Fibroblast of lung (primary cell): ENCODE measurements at regions not wholly inside any gene's neighbourhood (a gene's known extent, or its start where the extent isn't known, plus 50 kb on each side); places are given as distances from the start of the nearest gene placed in this dataset.

Source experiments
- DNase-seq, 2 donors: peaks; one replicate each; pipeline versions ENCODE4 v3.0.0 to v3.0.0-alpha.2; 2010; ENCODE audit warnings: low read depth in 2 of 2
- H2AFZ ChIP-seq: 2 replicates; pipeline ENCODE4 v1.5.1; 2012; ENCODE audit warnings: low read length, control low read depth, inconsistent platforms
- H3K27ac ChIP-seq: 2 replicates; pipeline ENCODE4 v1.5.1; 2011; ENCODE audit warnings: low read length, control low read depth; ENCODE audit not compliant: insufficient read depth
- H3K27me3 ChIP-seq: 2 replicates; pipeline ENCODE4 v1.5.1; 2011; ENCODE audit warnings: mild to moderate bottlenecking, low read length; ENCODE audit not compliant: control insufficient read depth, insufficient read depth
- H3K36me3 ChIP-seq: 2 replicates; pipeline ENCODE4 v1.5.1; 2011; ENCODE audit warnings: low read length; ENCODE audit not compliant: control insufficient read depth, insufficient read depth
- H3K4me1 ChIP-seq: 2 replicates; pipeline ENCODE4 v1.5.1; 2011; ENCODE audit warnings: low read length; ENCODE audit not compliant: control insufficient read depth, insufficient read depth; ENCODE audit errors: extremely low read depth
- H3K4me2 ChIP-seq: 2 replicates; pipeline ENCODE4 v1.5.1; 2011; ENCODE audit warnings: low read length, control low read depth; ENCODE audit not compliant: insufficient read depth; ENCODE audit errors: extremely low read depth
- H3K4me3 ChIP-seq, 4 experiments: fragments of 200-600 bp in 1 of 4; sonication (generic) in 1 of 4; replicated peaks in 1 of 4; 2 replicates each; pipeline ENCODE4 v1.5.1; 2011 to 2016; ENCODE audit warnings: low read length in 4 of 4, low read depth in 3 of 4, mild to moderate bottlenecking in 3 of 4, control low read depth in 2 of 4, inconsistent platforms in 1 of 4, mixed read lengths in 1 of 4; ENCODE audit not compliant: insufficient read depth in 1 of 4; ENCODE audit errors: control extremely low read depth in 1 of 4
- H3K79me2 ChIP-seq: 2 replicates; pipeline ENCODE4 v1.5.1; 2012; ENCODE audit warnings: mild to moderate bottlenecking, low read length, inconsistent platforms; ENCODE audit not compliant: control insufficient read depth, insufficient read depth
- H3K9ac ChIP-seq: 2 replicates; pipeline ENCODE4 v1.5.1; 2011; ENCODE audit warnings: mild to moderate bottlenecking, low read length, control low read depth; ENCODE audit not compliant: insufficient read depth
- H3K9me3 ChIP-seq: 2 replicates; pipeline ENCODE4 v1.5.1; 2012; ENCODE audit warnings: low read depth, low read length; ENCODE audit not compliant: control insufficient read depth, insufficient read depth
- H4K20me1 ChIP-seq: 2 replicates; pipeline ENCODE4 v1.5.1; 2011; ENCODE audit warnings: low read length; ENCODE audit not compliant: control insufficient read depth, insufficient read depth; ENCODE audit errors: extremely low read depth
- CTCF ChIP-seq, 2 donors: IDR thresholded peaks in 1 of 2; conservative IDR thresholded peaks in 1 of 2; 1 replicate in 1 of 2; 2 replicates in 1 of 2; pipeline ENCODE4 v1.5.1; 2011 to 2012; ENCODE audit warnings: low read length in 2 of 2, control low read depth in 1 of 2, inconsistent platforms in 1 of 2, low read depth in 1 of 2, mild to moderate bottlenecking in 1 of 2
- EZH2 ChIP-seq: IDR thresholded peaks from 2 replicates; pipeline ENCODE4 v1.5.1; 2012; ENCODE audit warnings: low read length, control low read depth, mild to moderate bottlenecking; ENCODE audit errors: missing control alignments

GRCh38 chr4:37054531-37055077 is 189.9 kb upstream of the NWD2 start:
- H3K79me2 ChIP-seq: no peaks in the 10 kb centered on the region
- no peak for DNase-seq
- no peak overlapping the region for H3K27ac ChIP-seq
- TF ChIP-seq EZH2 (no peak), CTCF (conservative IDR thresholded peaks at IDR 0.05 in 1 of 2, IDR thresholded peaks at IDR 0.05 in 1 of 2; ENCODE audit: low read depth in 1 of 2, low read length in 2 of 2) (no peak)
- no peaks in the 10 kb centered on the region for H3K9me3 ChIP-seq
- H3K4me3 ChIP-seq: no peak overlapping the region
- H3K27me3 ChIP-seq: no peaks in the 10 kb centered on the region
- H3K4me2 ChIP-seq: no peak overlapping the region
- H3K4me1 ChIP-seq: no peaks in the 10 kb centered on the region
- no peaks in the 10 kb centered on the region for H4K20me1 ChIP-seq
- H2AFZ ChIP-seq: no peak overlapping the region
- H3K36me3 ChIP-seq: no peaks in the 10 kb centered on the region
- H3K9ac ChIP-seq: no peak overlapping the region

- Histone ChIP-seq H3K79me2 (no peaks in the 10 kb centered on the region), H4K20me1 (no peaks in the 10 kb centered on the region), H3K9ac (no peak overlapping the region), H3K4me2 (no peak overlapping the region), H3K27me3 (no peaks in the 10 kb centered on the region), H2AFZ (no peak overlapping the region), H3K9me3 (no peaks in the 10 kb centered on the region), H3K4me1 (no peaks in the 10 kb centered on the region), H3K4me3 (no peak overlapping the region), H3K27ac (no peak overlapping the region), H3K36me3 (no peaks in the 10 kb centered on the region)
- no peak for DNase-seq
- TF ChIP-seq EZH2 (no peak), CTCF (conservative IDR thresholded peaks at IDR 0.05 in 1 of 2, IDR thresholded peaks at IDR 0.05 in 1 of 2; ENCODE audit: low read depth in 1 of 2, low read length in 2 of 2) (no peak)
Observed at GRCh38 chr4:37058826-37059225, 185.7 kb upstream of the NWD2 start.

GRCh38 chr4:37066159-37066558 is 178.4 kb upstream of the NWD2 start:
- H3K36me3 ChIP-seq: no peaks in the 10 kb centered on the region
- no peaks in the 10 kb centered on the region for H3K9me3 ChIP-seq
- no peaks in the 10 kb centered on the region for H3K4me1 ChIP-seq
- no peak overlapping the region for H3K4me3 ChIP-seq
- no peak overlapping the region for H3K9ac ChIP-seq
- no peaks in the 10 kb centered on the region for H4K20me1 ChIP-seq
- no peaks in the 10 kb centered on the region for H3K79me2 ChIP-seq
- H3K4me2 ChIP-seq: no peak overlapping the region
- no peak for DNase-seq
- TF ChIP-seq CTCF (conservative IDR thresholded peaks at IDR 0.05 in 1 of 2, IDR thresholded peaks at IDR 0.05 in 1 of 2; ENCODE audit: low read depth in 1 of 2, low read length in 2 of 2) (no peak), EZH2 (no peak)
- H2AFZ ChIP-seq: no peak overlapping the region
- H3K27me3 ChIP-seq: no peaks in the 10 kb centered on the region
- no peak overlapping the region for H3K27ac ChIP-seq
